Activated naive CD4-positive, alpha-beta T cell treated with anti-CD3 and anti-CD28 coated beads for 36 hours (primary cell): ENCODE measurements at regions not wholly inside any gene's neighbourhood (a gene's known extent, or its start where the extent isn't known, plus 50 kb on each side); places are given as distances from the start of the nearest gene placed in this dataset.

Source experiments
- CTCF ChIA-PET: fragments of 350-600 bp; sonication (Branson Sonifier 250); formaldehyde crosslinking; loops from one replicate; lab custom pipeline; 2021; ENCODE audit warnings: antibody characterized with exemption; lab: Charles Lee
- DNase-seq: peaks from one replicate; pipeline ENCODE4 v3.0.0-alpha.2; 2020
- H3K27ac Mint-ChIP-seq: one replicate; pipeline ENCODE4 v1.8.0; 2021; ENCODE audit warnings: mild to moderate bottlenecking, mixed read lengths
- H3K27me3 Mint-ChIP-seq: one replicate; pipeline ENCODE4 v1.8.0; 2021; ENCODE audit warnings: low read depth, mixed read lengths
- H3K36me3 Mint-ChIP-seq: one replicate; pipeline ENCODE4 v1.8.0; 2021; ENCODE audit warnings: low read depth, mixed read lengths
- H3K4me1 Mint-ChIP-seq: one replicate; pipeline ENCODE4 v1.8.0; 2021; ENCODE audit warnings: low read depth, mixed read lengths
- H3K4me3 Mint-ChIP-seq: one replicate; pipeline ENCODE4 v1.8.0; 2021; ENCODE audit warnings: mild to moderate bottlenecking, moderate library complexity, mixed read lengths
- H3K9me3 Mint-ChIP-seq: one replicate; pipeline ENCODE4 v1.8.0; 2021; ENCODE audit warnings: mixed read lengths
- intact Hi-C: fragments of 100-400 bp; cut with micrococcal nuclease; formaldehyde crosslinking; loops from one replicate; pipeline ENCODE4 v1.15.1; 2023

DNA sequence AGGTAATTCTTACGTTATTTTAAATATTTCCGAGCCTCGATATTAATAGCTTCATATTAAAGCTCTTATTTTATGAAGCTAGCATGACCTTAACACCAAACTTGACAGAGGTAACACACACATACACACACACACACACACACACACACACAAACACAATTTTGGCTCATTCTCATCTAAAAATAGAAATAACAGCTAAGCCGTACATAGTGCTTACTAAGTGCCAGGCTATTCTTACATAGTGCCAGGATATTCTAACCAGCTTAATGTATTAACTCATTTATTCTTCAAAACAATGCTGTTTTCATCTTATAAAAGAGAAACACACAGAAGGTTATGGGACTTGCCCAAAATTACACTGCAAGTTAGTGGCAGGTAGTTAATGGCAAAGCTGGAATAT, 87.0 kb upstream of the BLTP1 start:
- CTCF ChIA-PET, result no interaction called here
- intact Hi-C loops, result no loop called here

DNA sequence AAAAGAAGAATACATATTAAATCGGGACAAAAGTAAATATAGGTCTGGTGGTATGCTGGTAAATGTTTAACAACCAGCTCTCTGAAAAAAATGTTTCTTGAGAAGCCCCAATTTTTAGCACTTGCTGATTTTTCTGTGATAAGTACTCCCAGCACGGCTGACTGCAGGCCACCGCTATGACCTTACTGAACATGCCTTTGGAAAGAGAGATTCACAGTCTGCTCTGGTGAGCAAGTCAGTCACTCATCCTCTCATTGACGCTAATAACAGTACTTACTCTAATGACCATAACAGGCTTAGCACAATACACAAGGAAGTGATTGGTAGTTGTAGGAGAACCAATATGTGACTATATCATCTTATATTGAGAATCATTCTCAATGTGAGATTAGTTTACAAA, 98.9 kb upstream of the BLTP1 start:
- no peak for DNase-seq
- CTCF ChIA-PET, result no interaction called here
- intact Hi-C loops, result no loop called here
- H3K9me3 Mint-ChIP-seq, result no peaks in the 10 kb centered on the region
- H3K36me3 Mint-ChIP-seq, result no peaks in the 10 kb centered on the region
- no peak overlapping the region for H3K4me3 Mint-ChIP-seq
- H3K27me3 Mint-ChIP-seq, result no peaks in the 10 kb centered on the region
- H3K4me1 Mint-ChIP-seq, result no peaks in the 10 kb centered on the region
- no peak overlapping the region for H3K27ac Mint-ChIP-seq

More for the DNA sequence above, 87.0 kb upstream of the BLTP1 start:
- Mint-ChIP-seq H3K4me3 (no peak overlapping the region), H3K4me1 (no peaks in the 10 kb centered on the region), H3K9me3 (no peaks in the 10 kb centered on the region), H3K27ac (no peak overlapping the region), H3K27me3 (no peaks in the 10 kb centered on the region), H3K36me3 (no peaks in the 10 kb centered on the region)
- no peak for DNase-seq

DNA sequence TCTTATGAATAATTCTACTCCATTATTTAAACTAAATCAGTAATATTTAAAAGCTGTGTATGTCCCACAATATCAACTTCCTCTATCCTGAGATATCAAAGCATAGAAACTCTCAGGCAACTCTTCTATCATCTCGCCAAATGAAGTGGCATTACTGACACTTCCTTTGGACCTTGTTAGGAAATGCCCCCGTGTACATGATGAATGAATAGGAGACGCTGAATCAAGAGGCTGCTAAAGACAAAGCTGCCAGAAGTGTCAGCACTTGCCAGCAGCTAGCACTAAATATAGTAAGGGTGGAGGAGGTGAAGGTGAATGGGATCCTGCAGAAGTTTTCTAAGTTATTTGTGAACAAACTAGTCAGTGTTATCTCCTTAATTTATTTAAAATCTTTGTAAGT, 99.5 kb upstream of the BLTP1 start:
- no peaks in the 10 kb centered on the region for H3K36me3 Mint-ChIP-seq
- H3K27ac Mint-ChIP-seq, result no peak overlapping the region
- no peaks in the 10 kb centered on the region for H3K4me1 Mint-ChIP-seq
- no peak overlapping the region for H3K4me3 Mint-ChIP-seq
- CTCF ChIA-PET, result no interaction called here
- intact Hi-C loops, result no loop called here
- no peaks in the 10 kb centered on the region for H3K9me3 Mint-ChIP-seq
- no peak for DNase-seq
- no peaks in the 10 kb centered on the region for H3K27me3 Mint-ChIP-seq

DNA sequence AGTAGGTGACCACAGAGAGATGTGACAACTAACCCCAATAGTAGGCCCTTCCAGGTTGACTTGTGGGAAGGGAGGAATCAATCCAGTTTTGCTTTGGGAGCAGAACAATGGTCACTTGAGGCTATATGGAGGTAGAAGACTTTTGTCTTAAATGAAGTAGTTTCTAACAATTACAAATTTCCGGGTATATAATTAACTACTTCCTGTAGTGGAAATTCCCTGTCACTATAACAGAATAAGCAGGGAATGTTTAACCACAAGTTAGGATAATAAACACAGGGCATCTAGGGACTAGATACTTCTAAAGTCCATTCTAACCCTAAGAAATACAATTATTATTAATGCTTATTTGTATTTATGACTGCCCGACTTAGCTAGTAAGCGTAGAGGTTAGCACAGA, 99.0 kb upstream of the TRPC3 start:
- no peak overlapping the region for H3K4me3 Mint-ChIP-seq
- H3K27ac Mint-ChIP-seq, result no peak overlapping the region
- no peaks in the 10 kb centered on the region for H3K4me1 Mint-ChIP-seq
- H3K9me3 Mint-ChIP-seq, result no peaks in the 10 kb centered on the region
- DNase-seq, result no peak
- CTCF ChIA-PET, result no interaction called here
- H3K36me3 Mint-ChIP-seq, result no peaks in the 10 kb centered on the region
- intact Hi-C loops, result no loop called here
- H3K27me3 Mint-ChIP-seq, result no peaks in the 10 kb centered on the region

DNA sequence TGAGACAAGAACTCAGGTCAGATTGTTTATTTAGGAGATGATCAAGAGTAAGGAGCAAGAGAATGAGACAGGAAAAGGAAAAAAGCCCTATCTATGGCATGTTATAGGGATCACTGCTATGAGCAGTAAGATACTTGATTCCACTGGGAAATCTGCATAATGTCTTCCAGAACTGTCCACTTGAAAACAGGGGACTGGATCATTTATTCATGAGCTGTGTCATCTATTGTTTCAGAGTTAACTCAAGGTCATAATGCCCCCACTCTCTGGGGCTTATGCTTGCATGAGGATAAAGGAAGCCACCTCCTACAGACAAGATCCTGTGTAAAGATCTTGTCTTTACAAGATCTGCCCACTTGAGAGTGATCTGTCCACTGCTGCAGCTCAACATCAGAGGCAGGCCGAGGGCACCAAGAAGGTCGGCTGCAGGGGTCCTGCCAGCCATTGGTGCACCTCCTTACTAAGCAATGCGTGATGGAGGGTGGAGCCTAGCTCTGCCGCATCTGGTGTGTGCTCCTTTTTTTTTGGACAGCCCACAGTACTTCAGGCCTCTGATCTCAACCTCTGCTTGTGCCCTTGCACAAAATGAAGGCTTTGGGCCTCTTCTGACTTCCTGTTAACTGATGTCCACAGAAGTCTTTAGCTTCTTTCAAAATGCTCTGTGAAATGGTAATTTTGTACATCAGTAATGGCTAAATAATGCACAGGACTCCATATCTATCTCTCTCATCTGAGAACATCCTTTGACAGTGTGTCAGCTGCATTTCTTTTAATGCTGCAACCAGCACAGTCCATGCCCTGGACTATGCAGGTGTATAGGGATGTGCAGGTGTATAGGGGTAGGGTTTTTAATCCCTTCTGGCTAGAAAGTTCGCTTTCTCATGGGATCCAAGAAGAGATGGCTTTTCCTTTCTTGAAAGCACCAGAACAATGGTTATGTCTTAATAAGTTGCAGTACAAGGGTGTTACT, 95.9 kb upstream of the TRPC3 start:
- H3K9me3 Mint-ChIP-seq, result no peaks in the 10 kb centered on the region
- H3K36me3 Mint-ChIP-seq, result no peaks in the 10 kb centered on the region
- no peak overlapping the region for H3K4me3 Mint-ChIP-seq
- no peaks in the 10 kb centered on the region for H3K4me1 Mint-ChIP-seq
- intact Hi-C loops, result no loop called here
- H3K27me3 Mint-ChIP-seq, result peaks cover 2% of the 10 kb centered on the region
- no peak overlapping the region for H3K27ac Mint-ChIP-seq
- CTCF ChIA-PET, result no interaction called here
- no peak for DNase-seq

DNA sequence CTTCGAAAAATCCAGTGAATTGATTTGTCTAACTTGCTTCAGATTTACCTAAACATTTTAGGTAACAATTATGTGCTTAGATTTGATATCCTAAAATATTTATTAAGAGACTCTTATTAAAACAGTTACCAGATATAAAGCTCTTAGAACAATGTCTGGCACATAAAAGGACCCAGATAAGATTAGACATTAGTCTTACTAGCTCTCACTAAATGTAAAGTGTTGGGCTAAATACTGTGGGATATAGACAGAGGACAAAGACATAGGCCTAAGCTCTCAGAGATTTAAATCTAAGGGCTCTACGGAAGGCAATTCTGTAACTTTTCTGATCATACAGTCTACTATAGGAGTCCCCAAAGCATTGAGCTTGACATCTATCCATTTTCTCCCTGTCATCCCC, 94.4 kb upstream of the TRPC3 start:
- CTCF ChIA-PET, result no interaction called here
- H3K27ac Mint-ChIP-seq, result no peak overlapping the region
- H3K4me1 Mint-ChIP-seq, result no peaks in the 10 kb centered on the region
- intact Hi-C loops, result no loop called here
- no peak for DNase-seq
- no peaks in the 10 kb centered on the region for H3K9me3 Mint-ChIP-seq
- no peak overlapping the region for H3K4me3 Mint-ChIP-seq
- H3K27me3 Mint-ChIP-seq, result peaks cover 2% of the 10 kb centered on the region
- H3K36me3 Mint-ChIP-seq, result no peaks in the 10 kb centered on the region

DNA sequence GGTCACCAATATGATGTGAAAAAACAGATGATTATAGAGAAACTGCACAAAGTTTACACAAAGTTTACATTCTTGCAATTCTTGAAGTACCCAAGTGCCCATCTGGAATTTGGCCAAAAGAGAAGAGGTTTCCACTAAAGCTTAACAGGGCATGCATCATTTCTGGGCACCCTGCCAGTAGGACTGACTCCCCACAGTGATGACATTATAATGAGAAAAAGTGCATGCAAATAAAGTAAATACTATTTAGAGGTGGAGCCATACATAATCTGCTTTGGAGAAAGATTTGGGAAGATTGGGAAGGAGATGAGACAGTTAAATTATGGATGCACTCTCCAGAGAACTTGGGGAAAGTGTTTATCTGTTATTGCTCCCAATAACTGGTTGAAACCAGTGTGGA, 93.7 kb upstream of the TRPC3 start:
- peaks cover 4% of the 10 kb centered on the region for H3K27me3 Mint-ChIP-seq
- H3K4me3 Mint-ChIP-seq, result no peak overlapping the region
- H3K27ac Mint-ChIP-seq, result no peak overlapping the region
- CTCF ChIA-PET, result no interaction called here
- no peaks in the 10 kb centered on the region for H3K36me3 Mint-ChIP-seq
- H3K9me3 Mint-ChIP-seq, result no peaks in the 10 kb centered on the region
- H3K4me1 Mint-ChIP-seq, result no peaks in the 10 kb centered on the region
- intact Hi-C loops, result no loop called here
- DNase-seq, result peak; percentile 18

DNA sequence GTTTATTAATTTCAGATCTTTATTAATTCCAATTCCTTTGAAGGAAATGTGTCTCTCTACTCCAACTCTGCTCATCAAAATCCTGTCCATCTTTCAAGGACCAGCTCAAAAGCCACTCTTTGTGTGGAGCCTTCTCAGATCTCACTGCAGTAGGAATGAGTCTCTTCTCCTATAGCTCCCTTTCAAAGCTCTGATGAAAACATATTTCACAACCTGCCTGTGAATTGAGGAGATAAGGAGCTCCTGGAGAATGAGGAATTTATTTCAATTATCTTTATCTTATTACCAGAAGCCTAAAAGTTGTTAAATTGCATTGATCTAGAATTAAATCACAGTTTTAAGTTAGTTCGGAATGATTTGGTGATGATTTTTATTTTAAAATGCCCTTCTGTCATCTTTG, 92.6 kb upstream of the TRPC3 start:
- Mint-ChIP-seq H3K9me3 (no peaks in the 10 kb centered on the region), H3K36me3 (no peaks in the 10 kb centered on the region), H3K4me3 (no peak overlapping the region), H3K27ac (no peak overlapping the region), H3K4me1 (no peaks in the 10 kb centered on the region), H3K27me3 (peaks cover 4% of the 10 kb centered on the region)
- intact Hi-C loops, result no loop called here
- CTCF ChIA-PET, result interaction anchor here (1.2 kb wide), 1 partner anchor 19 kb away, joined by 3 read pairs; no protein-coding TSS in a partner anchor
- no peak for DNase-seq

DNA sequence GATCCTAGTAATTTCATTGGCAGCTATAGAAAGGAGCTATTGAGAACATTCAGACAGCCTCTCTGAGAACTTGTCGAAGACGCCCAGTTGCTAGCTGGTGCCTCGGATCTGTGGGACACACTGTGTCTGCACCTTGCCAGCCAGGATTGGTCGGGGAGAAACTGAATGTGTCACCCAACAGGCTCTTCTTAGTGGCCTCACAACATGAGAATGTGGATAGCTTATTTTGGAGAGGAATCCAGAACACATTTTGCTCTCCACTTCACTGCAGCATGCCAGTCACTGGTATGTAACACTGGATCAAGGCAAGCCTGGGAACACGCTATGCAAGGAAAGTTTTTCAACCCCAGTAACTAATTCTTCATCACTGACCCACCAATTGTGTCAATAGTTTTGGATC, 89.5 kb upstream of the TRPC3 start:
- Mint-ChIP-seq H3K27me3 (peaks cover 4% of the 10 kb centered on the region), H3K36me3 (no peaks in the 10 kb centered on the region), H3K4me1 (no peaks in the 10 kb centered on the region), H3K27ac (no peak overlapping the region), H3K9me3 (no peaks in the 10 kb centered on the region), H3K4me3 (no peak overlapping the region)
- intact Hi-C loops, result no loop called here
- CTCF ChIA-PET, result no interaction called here
- no peak for DNase-seq

DNA sequence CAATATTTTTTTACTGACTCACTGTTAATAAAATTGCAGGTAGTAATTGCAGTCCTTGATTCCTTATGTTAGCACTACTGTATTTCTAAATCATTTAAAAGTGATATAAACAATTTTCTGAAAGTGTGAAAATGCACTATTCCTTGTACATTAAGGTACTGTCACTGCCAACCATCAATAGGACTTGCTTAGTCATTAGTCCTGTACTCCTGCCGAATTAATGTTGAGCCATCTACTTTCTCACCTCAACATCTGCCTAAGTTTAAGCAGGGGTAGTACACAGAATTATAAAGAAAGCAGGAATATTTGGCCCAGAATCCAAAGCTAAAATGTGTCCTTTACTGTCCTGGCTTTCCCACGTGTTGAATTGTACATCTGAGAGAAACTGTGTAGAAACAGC, 87.0 kb upstream of the TRPC3 start:
- Mint-ChIP-seq H3K36me3 (no peaks in the 10 kb centered on the region), H3K27ac (no peak overlapping the region), H3K4me3 (no peak overlapping the region), H3K4me1 (no peaks in the 10 kb centered on the region), H3K27me3 (peaks cover 7% of the 10 kb centered on the region), H3K9me3 (no peaks in the 10 kb centered on the region)
- intact Hi-C loops, result no loop called here
- CTCF ChIA-PET, result no interaction called here
- DNase-seq, result no peak

DNA sequence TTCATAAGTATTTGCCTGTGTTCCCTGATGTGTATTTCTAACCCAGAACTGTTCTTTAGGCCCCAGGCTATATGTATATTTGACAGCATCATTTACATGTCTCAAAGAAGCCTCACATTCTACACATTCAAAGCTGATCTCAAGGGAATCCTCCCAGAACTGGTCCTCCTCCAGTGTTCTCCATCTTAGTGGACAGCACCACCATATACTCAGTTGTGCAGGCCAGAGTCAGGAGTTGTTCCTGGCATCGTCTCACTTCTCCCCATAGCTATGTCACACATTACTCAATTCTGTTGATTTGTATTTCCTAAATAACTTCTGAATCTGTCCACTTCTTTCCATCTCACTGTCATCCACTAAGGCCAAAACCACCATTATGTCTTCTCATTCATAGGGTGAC, 82.8 kb upstream of the TRPC3 start:
- Mint-ChIP-seq H3K4me1 (no peaks in the 10 kb centered on the region), H3K36me3 (no peaks in the 10 kb centered on the region), H3K9me3 (peaks cover 9% of the 10 kb centered on the region), H3K27me3 (peaks cover 16% of the 10 kb centered on the region), H3K27ac (no peak overlapping the region), H3K4me3 (no peak overlapping the region)
- intact Hi-C loops, result no loop called here
- no peak for DNase-seq
- CTCF ChIA-PET, result no interaction called here

DNA sequence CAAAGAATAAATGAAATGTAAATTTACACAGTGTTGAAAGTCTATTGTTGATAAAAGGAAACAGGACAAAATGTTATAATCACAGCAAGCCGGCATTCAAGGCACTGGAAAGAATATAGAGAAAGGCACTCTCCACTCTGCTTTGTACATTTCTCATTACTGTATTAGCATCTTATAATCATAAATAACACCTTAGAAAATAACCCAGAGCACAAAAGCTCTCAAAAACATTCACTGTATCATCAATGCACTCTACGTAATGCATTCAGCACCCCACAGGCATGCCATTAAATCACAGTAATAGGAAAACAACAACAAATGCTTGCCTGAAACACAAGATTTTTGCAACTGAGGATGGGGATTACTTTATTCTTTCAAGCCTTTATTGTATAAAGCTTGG, 75.3 kb upstream of the TRPC3 start:
- CTCF ChIA-PET, result no interaction called here
- DNase-seq, result no peak
- Mint-ChIP-seq H3K27ac (no peak overlapping the region), H3K4me1 (no peaks in the 10 kb centered on the region), H3K4me3 (no peak overlapping the region), H3K27me3 (peaks cover 10% of the 10 kb centered on the region), H3K36me3 (no peaks in the 10 kb centered on the region), H3K9me3 (peaks cover 9% of the 10 kb centered on the region)
- intact Hi-C loops, result no loop called here

DNA sequence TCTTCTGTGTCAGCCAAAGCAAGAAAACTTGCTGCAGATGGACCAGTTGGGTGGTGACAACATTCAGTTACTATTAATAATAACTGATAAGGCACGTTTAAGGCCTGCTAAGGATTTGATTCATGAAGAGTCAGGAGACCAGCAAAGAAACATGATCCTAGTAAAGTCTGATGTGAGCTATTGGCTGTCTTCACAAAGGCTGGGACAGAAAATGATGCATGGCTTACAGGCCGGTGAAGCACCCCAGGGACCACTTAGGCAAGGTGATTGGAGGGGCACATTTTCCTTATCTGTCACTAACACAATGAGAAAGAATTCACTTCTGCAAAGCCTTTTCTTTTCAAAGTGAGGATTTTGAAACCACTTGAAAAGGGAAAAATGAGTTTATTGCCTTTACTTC, 65.4 kb upstream of the TRPC3 start:
- Mint-ChIP-seq H3K27me3 (peaks cover 5% of the 10 kb centered on the region), H3K9me3 (no peaks in the 10 kb centered on the region), H3K27ac (no peak overlapping the region), H3K4me3 (no peak overlapping the region), H3K36me3 (no peaks in the 10 kb centered on the region), H3K4me1 (no peaks in the 10 kb centered on the region)
- CTCF ChIA-PET, result no interaction called here
- DNase-seq, result no peak
- intact Hi-C loops, result no loop called here
